Liver (tissue), 3 donors: ENCODE measurements at regions not wholly inside any gene's neighbourhood (a gene's known extent, or its start where the extent isn't known, plus 50 kb on each side); places are given as distances from the start of the nearest gene placed in this dataset.

Experiments
- CTCF ChIP-seq: fragments of 150-350 bp; IDR thresholded peaks from 2 replicates; pipeline ENCODE4 v1.5.1; 2017; ENCODE audit warnings: improper control_type of control experiment, low read depth, low read length; ENCODE audit not compliant: missing input control
- FOXA1 ChIP-seq: IDR thresholded peaks from 2 replicates; pipeline ENCODE4 v1.6.1; 2016; ENCODE audit warnings: antibody characterized with exemption
- RAD21 ChIP-seq, 2 donors: IDR thresholded peaks; 2 replicates each; pipeline ENCODE4 v1.6.1; 2016; ENCODE audit warnings: antibody characterized with exemption in 2 of 2, mild to moderate bottlenecking in 2 of 2
- REST ChIP-seq: IDR thresholded peaks from 2 replicates; pipeline ENCODE4 v1.6.1; 2016; ENCODE audit warnings: antibody characterized with exemption, mild to moderate bottlenecking
- donor health status: healthy.
- donor health status: healthy.

- TF ChIP-seq REST (no peak), FOXA1 (no peak), CTCF (no peak), RAD21 (IDR thresholded peaks at IDR 0.05) (no peak)
Measured at GRCh38 chr6:927157-927556, 234.2 kb upstream of the EXOC2 start.
